Astrocyte of the spinal cord (primary cell): ENCODE measurements at regions not wholly inside any gene's neighbourhood (a gene's known extent, or its start where the extent isn't known, plus 50 kb on each side); places are given as distances from the start of the nearest gene placed in this dataset.
A peak's percentile ranks its signal among the peaks of the same experiment; 100 is the strongest.

Experiments used
- DNase-seq: peaks from one replicate; pipeline ENCODE4 v3.0.0; 2011; ENCODE audit warnings: low read depth, low spot score
- H3K4me3 ChIP-seq: 2 replicates; pipeline ENCODE4 v1.5.1; 2011; ENCODE audit warnings: low read depth, mild to moderate bottlenecking, low read length, moderate library complexity
- in situ Hi-C: cut with HindIII; loops from 2 replicates; pipeline ENCODE4 v1.10.0; 2017; ENCODE audit warnings: low sequenced_read_pairs
- TF ChIP-seq, protein P1 (sequence below): IDR thresholded peaks from 2 replicates; pipeline ENCODE4 v1.5.1; 2012; ENCODE audit warnings: low read depth, mild to moderate bottlenecking, low read length, inconsistent platforms

DNA sequence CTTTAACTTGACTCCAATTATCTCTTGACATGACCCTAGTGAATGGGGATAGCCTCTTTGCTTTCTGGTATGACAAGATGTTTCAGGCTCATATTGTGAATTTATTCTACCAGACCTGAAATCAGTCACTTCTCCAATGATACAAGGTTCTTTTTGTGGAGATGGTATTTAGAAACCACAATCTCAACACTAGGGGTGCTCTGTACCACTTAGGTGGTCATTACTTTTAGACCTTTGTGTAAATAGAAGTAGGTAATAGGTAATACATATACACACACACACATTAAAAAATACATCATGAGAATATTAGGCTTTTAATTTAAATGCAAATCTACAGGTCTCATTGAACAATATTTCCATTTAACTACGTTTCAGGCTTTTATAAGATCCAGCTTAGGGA, 199.0 kb upstream of the RHOBTB1 start:
- in situ Hi-C loops = no loop called here

DNA sequence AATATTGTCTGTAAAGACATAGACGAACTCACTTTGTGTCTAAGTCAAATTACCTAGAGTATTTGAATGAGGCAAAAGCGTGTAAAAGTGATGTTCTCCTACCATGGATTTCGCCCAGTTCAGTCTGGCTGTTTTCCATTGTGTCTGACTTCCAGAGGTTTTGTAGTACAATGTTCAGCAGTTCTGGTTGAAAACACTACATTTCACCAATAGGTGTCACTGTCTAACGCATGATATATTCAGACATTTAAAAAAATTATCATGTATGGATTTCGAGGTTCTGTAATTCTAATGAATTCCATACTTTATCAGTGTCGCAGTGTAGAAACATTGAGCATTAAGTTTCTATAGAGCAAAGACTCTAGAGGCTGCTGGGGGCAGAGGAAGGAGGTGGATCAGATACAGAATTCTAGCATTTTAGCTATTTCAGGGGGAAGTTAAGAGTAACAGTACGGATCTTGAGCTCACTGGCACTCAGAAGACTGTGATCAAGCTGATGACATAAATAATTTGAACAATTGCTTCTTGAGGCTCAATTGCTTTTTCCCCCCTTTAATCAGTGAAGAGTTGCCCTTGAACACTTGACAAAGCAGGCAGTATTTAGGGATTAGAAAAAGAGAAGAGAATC, 196.9 kb upstream of the RHOBTB1 start:
- TF ChIP-seq, protein P1, sequence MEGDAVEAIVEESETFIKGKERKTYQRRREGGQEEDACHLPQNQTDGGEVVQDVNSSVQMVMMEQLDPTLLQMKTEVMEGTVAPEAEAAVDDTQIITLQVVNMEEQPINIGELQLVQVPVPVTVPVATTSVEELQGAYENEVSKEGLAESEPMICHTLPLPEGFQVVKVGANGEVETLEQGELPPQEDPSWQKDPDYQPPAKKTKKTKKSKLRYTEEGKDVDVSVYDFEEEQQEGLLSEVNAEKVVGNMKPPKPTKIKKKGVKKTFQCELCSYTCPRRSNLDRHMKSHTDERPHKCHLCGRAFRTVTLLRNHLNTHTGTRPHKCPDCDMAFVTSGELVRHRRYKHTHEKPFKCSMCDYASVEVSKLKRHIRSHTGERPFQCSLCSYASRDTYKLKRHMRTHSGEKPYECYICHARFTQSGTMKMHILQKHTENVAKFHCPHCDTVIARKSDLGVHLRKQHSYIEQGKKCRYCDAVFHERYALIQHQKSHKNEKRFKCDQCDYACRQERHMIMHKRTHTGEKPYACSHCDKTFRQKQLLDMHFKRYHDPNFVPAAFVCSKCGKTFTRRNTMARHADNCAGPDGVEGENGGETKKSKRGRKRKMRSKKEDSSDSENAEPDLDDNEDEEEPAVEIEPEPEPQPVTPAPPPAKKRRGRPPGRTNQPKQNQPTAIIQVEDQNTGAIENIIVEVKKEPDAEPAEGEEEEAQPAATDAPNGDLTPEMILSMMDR = peak; percentile 64
- no peak overlapping the region for H3K4me3 ChIP-seq
- in situ Hi-C loops = no loop called here
- DNase-seq = peak; percentile 79

More for the DNA sequence above, 199.0 kb upstream of the RHOBTB1 start:
- no peak for DNase-seq
- TF ChIP-seq, protein P1 = no peak
- no peak overlapping the region for H3K4me3 ChIP-seq

DNA sequence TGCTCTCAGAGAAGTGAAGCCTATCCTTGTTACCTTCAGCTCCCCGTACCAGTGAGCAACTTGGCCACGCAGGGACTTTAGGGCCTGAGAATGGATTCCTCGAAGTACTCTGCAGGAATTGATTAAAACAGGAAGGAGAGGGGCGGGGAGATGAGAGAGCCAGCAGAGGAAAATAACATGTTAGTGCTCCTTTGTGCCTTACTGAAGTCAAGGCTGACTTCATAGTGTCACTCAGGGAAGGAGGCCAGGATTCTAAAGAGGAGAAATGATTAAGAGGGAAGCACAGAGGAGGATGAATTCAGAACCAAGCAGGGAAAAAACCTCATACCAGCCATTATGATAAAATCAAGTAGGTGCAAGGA, 195.6 kb upstream of the RHOBTB1 start:
- no peak for DNase-seq
- TF ChIP-seq, protein P1 = no peak
- in situ Hi-C loops = no loop called here
- no peak overlapping the region for H3K4me3 ChIP-seq

DNA sequence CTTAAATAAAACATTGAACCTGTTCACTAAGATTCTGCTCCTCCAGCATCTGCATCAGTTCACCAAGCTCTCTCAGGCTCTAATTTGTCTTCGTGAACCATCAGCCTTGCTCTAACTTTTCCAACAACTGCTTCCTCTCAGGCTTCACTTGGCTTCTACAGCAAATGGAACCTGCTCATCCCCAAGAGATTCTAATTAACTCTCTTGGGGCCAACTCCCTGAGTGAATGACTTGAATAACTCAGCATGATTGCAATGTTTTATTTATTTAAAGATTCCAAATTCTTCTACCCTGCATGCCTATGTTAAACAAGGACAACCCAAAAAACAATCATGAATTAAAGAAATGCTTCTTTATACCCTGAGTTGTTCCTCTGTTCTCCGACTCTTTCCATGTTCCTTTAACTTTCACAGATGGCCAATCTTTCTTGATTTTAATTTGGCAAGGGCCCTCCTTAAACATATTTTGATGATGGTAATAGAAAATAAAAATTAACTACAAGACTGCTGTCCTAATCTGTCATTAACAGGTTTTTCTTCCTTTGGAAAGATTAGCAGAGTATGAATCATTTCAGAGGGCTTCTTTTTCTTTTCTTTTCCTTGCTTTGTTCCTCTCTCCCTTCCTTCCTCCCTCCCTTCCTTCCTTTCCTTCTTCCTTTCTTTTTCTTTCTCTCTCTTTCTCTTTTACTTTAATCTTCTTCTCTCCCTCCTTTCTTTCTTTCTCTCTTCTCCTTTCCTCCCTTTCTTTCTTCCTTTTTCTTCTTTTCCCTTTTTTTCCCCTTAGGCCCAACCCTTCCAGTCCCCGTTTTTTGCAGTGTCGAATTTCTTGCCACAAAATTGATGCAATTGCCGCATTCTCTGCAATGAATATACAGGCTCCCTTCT, 195.0 kb upstream of the RHOBTB1 start:
- DNase-seq = no peak
- TF ChIP-seq, protein P1 = no peak
- in situ Hi-C loops = no loop called here
- no peak overlapping the region for H3K4me3 ChIP-seq

DNA sequence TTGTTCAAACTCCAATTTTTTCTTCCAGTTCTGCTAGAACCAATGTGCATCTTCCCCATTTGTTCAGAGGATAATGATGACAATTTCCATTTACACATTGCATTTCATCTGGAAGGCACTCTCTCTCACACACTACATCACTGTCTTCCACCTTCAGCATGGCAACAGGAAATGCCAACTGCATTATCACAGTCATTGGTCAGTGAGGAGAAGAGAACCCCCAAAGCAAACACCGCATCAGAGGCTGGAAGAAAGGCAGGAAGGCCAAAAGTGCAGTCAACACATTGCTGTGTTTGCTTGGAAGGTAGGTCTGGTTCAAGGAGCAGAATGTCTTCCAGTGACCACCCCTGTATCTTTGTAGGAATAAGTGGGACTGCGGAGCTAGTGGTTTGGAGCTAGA, 192.2 kb upstream of the RHOBTB1 start:
- DNase-seq = no peak
- TF ChIP-seq, protein P1 = no peak
- H3K4me3 ChIP-seq = no peak overlapping the region
- in situ Hi-C loops = no loop called here

DNA sequence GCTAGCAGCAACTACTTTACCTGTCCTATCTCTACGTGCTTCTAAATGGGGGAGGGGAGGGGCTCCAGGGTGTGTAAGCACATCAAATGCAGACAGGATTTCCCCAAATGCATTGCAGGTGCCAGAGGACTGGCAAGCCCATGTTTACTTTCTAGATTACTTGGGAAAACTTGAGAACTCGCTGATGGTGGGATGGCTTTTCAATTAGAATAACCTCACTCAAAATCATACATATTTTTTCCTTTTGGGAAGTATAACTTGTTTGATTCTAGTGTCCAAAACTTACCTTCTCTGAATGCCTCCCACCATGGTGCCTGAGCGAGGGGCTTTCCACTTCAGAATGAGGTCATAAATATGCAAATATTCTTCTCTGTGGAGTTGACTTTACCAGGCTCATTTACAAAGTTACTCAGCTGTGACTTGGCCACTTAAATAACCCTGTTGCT, 191.3 kb upstream of the RHOBTB1 start:
- no peak overlapping the region for H3K4me3 ChIP-seq
- TF ChIP-seq, protein P1 = no peak
- no peak for DNase-seq
- in situ Hi-C loops = no loop called here
